Superior temporal gyrus (tissue), 1 donor: ENCODE measurements at regions not wholly inside any gene's neighbourhood (a gene's known extent, or its start where the extent isn't known, plus 50 kb on each side); places are given as distances from the start of the nearest gene placed in this dataset.
"Not testable (repeated sequence)": the region's sequence is repeated elsewhere in the genome, so short reads cannot be mapped to it uniquely, and the experiment has no call there.

Experiments
- DNase-seq: peaks from one replicate; pipeline ENCODE4 v3.0.0-alpha.2; 2016; ENCODE audit errors: extremely low spot score

- no peak for DNase-seq
Observed at GRCh38 chr16:85202631-85203461, 90.6 kb upstream of the CIBAR2 start.

- DNase-seq = no peak
Observed at GRCh38 chr16:85203462-85203813, 91.2 kb upstream of the CIBAR2 start.

- no peak for DNase-seq
Observed at GRCh38 chr16:85204242-85205010, 92.2 kb upstream of the CIBAR2 start.

GRCh38 chr16:85205257-85205656 lies 93.0 kb upstream of the CIBAR2 start:
- DNase-seq = not testable (repeated sequence)

GRCh38 chr16:85205747-85206471 lies 93.6 kb upstream of the CIBAR2 start:
- DNase-seq = no peak

- no peak for DNase-seq
Observed at GRCh38 chr16:85206472-85207356, 94.4 kb upstream of the CIBAR2 start.

GRCh38 chr16:85207357-85207921 lies 95.2 kb upstream of the CIBAR2 start:
- no peak for DNase-seq

GRCh38 chr16:85208181-85208580 lies 95.9 kb upstream of the CIBAR2 start:
- DNase-seq = no peak

- DNase-seq = no peak
Observed at GRCh38 chr16:85208643-85209520, 96.6 kb upstream of the CIBAR2 start.

GRCh38 chr16:85209526-85210121 lies 97.4 kb upstream of the CIBAR2 start:
- no peak for DNase-seq

GRCh38 chr16:85210423-85211169 lies 98.3 kb upstream of the CIBAR2 start:
- DNase-seq = no peak

- DNase-seq = no peak
Observed at GRCh38 chr16:85211271-85211801, 99.1 kb upstream of the CIBAR2 start.

GRCh38 chr16:85213926-85214675 lies 101.8 kb upstream of the CIBAR2 start:
- no peak for DNase-seq

- DNase-seq = no peak
Observed at GRCh38 chr16:85215478-85216118, 103.3 kb upstream of the CIBAR2 start.

GRCh38 chr16:85216522-85217375 lies 104.5 kb upstream of the CIBAR2 start:
- peak; percentile 24 for DNase-seq

- peak; percentile 62 for DNase-seq
Observed at GRCh38 chr16:85220125-85220839, 108.0 kb upstream of the CIBAR2 start.
